ENCODE measurements at regions not wholly inside any gene's neighbourhood (a gene's known extent, or its start where the extent isn't known, plus 50 kb on each side); places are given as distances from the start of the nearest gene placed in this dataset.

- Histone ChIP-seq H3K9me3 (no peaks in the 10 kb centered on the region), H3K4me3 (no peak overlapping the region), H3K4me1 (ENCODE audit: insufficient read depth) (no peaks in the 10 kb centered on the region), H3K27me3 (no peaks in the 10 kb centered on the region), H3K27ac (no peak overlapping the region), H3K36me3 (no peaks in the 10 kb centered on the region)
- WGBS, 3 donors = 76 to 87% (median 83%) methylated on average over 1 of the region's 1 CpG
- no peak for DNase-seq
- TF ChIP-seq POLR2A (IDR thresholded peaks at IDR 0.05) (no peak), EP300 (IDR thresholded peaks at IDR 0.05) (no peak), CTCF (IDR thresholded peaks at IDR 0.05) (no peak)
- intact Hi-C loops (cut with DNase I) = no loop called here
These were observed 526.4 kb downstream of the MID1IP1 start for GRCh38 chrX:39327705-39328104.

DNA sequence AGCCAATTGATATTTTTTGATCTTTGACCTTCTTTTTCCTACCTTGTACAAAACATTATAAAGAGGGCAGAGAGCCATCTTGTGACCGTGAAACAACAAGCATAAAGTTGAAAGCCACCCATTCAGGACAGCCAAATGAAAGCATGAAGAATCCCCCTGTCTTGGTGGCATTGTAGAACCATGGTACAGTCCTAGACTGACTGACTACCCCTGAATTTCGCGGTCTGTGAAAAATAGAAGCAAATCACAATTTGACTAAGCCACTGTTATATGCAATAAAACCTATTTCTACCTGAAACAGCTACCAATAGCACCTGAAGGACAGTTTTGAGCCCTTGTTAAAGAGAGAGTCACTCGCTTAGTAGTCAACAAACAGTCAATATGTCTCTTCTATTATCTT is 527.4 kb downstream of the MID1IP1 start:
- no peak for TF ChIP-seq EP300 (IDR thresholded peaks at IDR 0.05)
- TF ChIP-seq CTCF (IDR thresholded peaks at IDR 0.05) = no peak
- no peak for TF ChIP-seq POLR2A (IDR thresholded peaks at IDR 0.05)
- Histone ChIP-seq H3K9me3 (no peaks in the 10 kb centered on the region), H3K4me3 (no peak overlapping the region), H3K36me3 (no peaks in the 10 kb centered on the region), H3K27ac (no peak overlapping the region), H3K4me1 (ENCODE audit: insufficient read depth) (no peaks in the 10 kb centered on the region), H3K27me3 (no peaks in the 10 kb centered on the region)
- intact Hi-C loops (cut with DNase I) = no loop called here
- WGBS, 3 donors = 67 to 77% (median 70%) methylated on average over 4 of the region's 4 CpGs
- no peak for DNase-seq

DNA sequence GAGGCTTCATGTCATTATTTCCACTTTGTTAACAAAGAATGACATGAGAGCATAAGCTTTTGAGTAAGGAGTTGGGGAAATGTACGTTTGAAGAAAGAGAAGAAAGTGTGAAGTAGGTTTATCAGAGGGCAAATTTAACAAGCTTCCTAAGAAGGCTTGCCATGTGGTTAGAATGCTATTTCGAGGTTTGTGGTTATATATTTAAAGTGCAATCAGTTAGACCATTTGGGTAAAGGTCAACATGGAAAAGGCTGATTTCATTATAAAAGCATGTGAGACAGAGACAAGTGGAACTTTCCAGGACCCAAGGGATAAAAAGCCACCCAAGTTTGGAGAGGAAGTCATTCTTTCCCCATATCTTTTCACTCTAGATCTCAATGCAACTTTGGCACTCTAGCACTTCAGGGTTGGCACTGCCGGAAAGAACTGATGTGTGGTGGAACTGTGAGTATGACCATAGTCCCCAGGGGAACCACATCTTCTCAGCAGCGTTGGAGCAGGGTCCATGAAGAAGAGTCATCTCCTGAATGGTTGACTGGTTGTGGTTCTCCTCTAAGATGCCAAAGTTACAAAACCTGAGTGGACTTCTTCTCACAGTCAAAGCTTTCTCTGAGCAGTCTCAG is 529.9 kb downstream of the MID1IP1 start:
- Histone ChIP-seq H3K27me3 (no peaks in the 10 kb centered on the region), H3K4me3 (no peak overlapping the region), H3K27ac (no peak overlapping the region), H3K36me3 (no peaks in the 10 kb centered on the region), H3K9me3 (no peaks in the 10 kb centered on the region), H3K4me1 (ENCODE audit: insufficient read depth) (no peaks in the 10 kb centered on the region)
- no peak for TF ChIP-seq EP300 (IDR thresholded peaks at IDR 0.05)
- TF ChIP-seq CTCF (IDR thresholded peaks at IDR 0.05) = no peak
- TF ChIP-seq POLR2A (IDR thresholded peaks at IDR 0.05) = no peak
- 63 to 71% (median 64%) methylated on average over 4 of the region's 4 CpGs for WGBS, 3 donors
- DNase-seq = no peak
- intact Hi-C loops (cut with DNase I) = no loop called here

- H3K27me3 ChIP-seq = no peaks in the 10 kb centered on the region
- no peaks in the 10 kb centered on the region for H3K9me3 ChIP-seq
- H3K4me3 ChIP-seq = no peak overlapping the region
- DNase-seq = no peak
- no peak overlapping the region for H3K27ac ChIP-seq
- H3K4me1 ChIP-seq (ENCODE audit: insufficient read depth) = peaks cover 4% of the 10 kb centered on the region
- H3K36me3 ChIP-seq = no peaks in the 10 kb centered on the region
- TF ChIP-seq EP300 (IDR thresholded peaks at IDR 0.05) (no peak), POLR2A (IDR thresholded peaks at IDR 0.05) (no peak), CTCF (IDR thresholded peaks at IDR 0.05) (no peak)
- 33 to 45% (median 35%) methylated on average over 2 of the region's 2 CpGs for WGBS, 3 donors
- intact Hi-C loops (cut with DNase I) = no loop called here
These were observed 532.2 kb downstream of the MID1IP1 start for GRCh38 chrX:39333451-39333850.

Measured in ovary (tissue), 7 donors.